GM18499 (cell line): ENCODE measurements at regions not wholly inside any gene's neighbourhood (a gene's known extent, or its start where the extent isn't known, plus 50 kb on each side); places are given as distances from the start of the nearest gene placed in this dataset.
"Not testable (repeated sequence)": the region's sequence is repeated elsewhere in the genome, so short reads cannot be mapped to it uniquely, and the experiment has no call there.

Experiments
- ATAC-seq: cut with Tn5 transposase; IDR thresholded peaks from one replicate; pipeline ENCODE4 v1.9.1; 2021; ENCODE audit warnings: moderate number of reproducible peaks; ENCODE audit not compliant: insufficient read depth, unreplicated experiment

- no peak for ATAC-seq
Measured at GRCh38 chr3:26763723-26764122, 141.2 kb downstream of the LRRC3B start.

DNA sequence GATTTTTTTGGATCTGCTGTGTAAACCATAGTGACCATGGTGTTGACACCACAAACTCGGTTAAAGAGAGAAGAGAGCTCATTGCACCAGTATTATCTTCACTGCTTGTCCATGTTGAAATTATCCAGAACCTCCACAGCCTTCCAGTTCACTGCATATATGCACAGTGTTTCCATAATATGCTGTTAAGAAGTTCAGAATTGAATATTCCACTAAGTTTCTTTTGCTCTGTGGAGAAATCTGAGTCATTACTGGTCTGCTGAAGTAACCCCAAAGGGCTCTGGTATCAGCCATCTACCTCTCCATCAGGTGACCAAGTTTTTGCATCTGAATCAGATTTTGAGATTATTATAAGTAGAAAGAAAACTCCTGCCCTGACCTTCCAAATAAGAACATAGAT, 143.5 kb downstream of the LRRC3B start:
- ATAC-seq: no peak

DNA sequence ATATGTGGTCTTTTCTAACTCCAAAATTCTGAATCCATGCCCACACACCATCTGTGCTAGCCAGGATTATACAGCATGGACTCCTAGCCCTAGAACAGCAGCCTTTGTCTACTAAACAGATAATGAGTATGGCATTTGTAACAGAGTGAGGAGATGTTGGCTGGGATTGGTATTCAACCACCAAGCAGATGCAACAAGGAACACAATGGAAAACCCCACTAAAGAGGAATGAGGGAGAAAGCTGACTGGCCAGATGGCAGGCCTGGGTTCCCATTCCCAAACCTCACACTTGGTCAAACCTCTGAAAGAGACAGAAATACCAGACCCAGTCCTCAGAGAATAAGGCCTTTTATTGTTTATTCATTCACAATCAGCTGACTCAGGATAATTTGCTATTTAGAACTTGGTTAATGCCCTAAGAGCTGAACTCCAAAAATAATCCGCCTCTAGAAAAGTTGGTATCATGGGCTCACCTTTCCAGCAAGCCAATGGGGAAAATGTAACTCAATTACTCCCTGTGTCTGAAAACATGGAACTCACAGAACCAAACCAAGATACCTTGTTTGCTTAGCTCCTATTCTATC, 145.6 kb downstream of the LRRC3B start:
- ATAC-seq: no peak

DNA sequence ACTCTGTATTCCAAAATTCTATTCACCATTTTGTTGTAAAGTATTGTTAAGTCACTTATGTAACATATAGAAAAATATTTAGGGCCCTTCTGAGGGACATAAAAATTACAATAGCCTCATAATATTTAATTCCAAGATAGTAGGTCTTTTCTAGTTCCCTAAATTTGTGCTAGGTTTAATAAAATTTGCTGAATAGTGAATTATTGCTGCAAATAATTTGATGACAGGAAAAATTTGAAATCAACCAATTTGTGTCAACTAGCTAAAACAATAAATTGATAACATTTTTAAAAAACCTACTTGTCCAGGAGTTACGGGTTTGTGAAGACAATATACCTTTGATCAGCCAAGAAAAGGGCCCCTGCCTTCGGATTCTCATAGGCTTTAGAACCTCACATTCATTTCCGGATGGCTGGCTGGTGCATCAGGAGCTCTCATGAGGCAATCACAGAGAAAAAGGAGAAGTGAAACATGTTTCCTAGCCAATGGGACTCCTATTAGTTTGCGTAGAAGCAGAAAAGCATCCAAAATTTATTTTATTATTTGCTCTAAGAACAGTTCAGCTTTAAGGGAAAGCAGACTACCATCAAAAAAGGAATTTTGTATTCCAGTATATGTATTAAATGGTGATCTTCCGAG, 177.2 kb downstream of the LRRC3B start:
- ATAC-seq: no peak

GRCh38 chr3:26807272-26807671, 184.7 kb downstream of the LRRC3B start:
- ATAC-seq: no peak

- no peak for ATAC-seq
Measured at GRCh38 chr3:26825454-26825853, 202.9 kb downstream of the LRRC3B start.

- no peak for ATAC-seq
Measured at GRCh38 chr3:26827169-26827568, 204.6 kb downstream of the LRRC3B start.

DNA sequence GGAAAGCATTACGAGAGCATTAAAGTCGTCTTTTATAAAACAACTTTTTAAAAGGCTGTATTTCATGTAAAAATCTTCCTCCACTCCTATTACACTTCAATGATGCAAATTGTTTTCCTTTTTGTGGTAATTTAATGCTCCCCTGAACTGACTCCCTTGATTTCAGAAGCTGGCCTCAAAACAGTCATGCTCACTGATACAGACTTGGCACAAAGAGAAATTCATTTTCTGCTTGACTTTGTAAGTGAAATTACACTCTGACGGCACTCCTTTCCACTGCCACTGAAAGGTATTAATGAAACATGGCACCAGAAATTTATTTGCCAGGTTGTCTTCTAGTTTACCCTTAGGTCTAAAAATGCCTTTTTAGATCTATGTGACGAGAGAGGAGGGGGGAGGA, 215.5 kb downstream of the LRRC3B start:
- no peak for ATAC-seq

DNA sequence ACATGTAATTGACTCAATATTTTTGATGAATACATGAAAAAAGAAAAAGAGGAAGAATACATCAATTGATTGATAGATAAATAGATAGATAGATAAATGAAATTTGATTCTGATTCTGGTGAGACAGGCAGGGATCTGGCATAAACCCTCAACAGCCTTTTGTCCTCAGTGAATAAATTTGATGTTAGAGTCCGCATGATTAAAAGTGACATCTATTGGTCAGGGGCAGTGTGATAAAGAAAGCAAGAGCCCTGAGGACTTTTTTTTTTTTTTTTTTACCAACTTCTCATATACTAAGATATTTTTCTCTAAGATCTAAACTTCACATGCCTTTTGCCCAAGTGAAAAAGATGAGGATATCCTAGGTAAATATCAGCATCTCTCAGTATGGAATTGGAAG, 216.4 kb downstream of the LRRC3B start:
- ATAC-seq: no peak

DNA sequence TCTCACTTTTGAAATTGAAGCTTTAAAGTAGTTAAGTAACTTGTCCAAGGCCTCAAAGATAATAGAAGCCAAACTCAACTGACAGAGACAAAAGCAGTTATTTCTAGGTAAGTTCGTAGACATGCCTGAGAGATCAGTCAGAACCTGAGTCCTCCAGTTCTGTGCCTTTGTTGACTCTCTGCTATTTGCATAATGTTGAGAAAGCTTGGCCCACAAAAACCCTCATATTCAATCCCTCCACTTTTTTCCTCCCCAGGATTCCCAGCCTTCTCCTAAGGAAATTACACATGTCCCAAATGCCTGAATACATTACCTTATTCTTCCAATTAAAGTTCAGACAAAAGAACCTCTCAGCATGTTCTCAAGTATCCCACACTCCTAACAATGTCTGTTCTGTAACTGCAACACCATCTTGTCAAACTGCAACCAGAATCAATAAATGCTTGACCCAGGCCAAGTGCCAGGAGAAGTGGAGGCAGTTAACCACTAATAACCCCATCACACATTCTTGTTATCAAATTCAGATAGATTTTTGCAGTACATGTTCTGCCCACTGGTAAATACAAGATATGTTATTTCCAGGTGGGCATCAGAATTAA, 217.8 kb downstream of the LRRC3B start:
- no peak for ATAC-seq

DNA sequence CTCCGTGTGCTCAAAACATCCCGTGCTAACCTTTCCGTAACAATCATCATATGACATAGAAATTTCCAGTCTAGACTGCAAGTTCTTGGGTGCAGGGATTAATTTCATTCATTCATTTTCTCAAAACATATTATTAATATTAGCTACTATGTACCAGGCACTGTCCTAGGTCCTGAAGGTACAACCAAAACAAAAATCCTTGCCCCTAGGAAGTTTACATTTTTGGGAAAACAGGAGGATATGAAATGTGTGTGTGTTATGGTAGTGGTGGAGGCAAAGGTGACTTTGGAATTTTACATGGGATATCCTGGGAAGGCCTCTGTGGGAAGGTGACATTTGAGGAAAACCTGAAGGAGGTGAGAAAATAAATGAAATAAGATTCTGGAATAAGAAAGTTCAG, 222.6 kb downstream of the LRRC3B start:
- ATAC-seq: no peak

GRCh38 chr3:26847680-26848079, 225.1 kb downstream of the LRRC3B start:
- no peak for ATAC-seq

DNA sequence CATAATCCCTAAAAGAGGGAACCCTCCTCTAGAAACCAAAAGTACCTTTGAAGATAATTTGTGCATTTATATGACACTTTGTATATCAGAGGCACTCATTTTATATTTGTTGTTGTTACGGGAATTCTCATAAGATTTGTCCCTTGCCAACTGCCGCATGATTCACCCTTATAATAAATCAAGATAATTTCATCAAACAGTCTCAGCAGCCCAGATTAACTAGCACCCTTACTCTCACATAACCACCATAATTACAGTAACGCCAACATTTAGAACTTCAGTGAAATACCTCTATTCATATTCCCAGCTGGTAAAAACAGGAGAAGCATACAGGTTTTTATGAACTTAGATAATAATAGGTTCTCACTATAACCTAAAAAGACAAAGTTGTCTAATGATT, 271.9 kb downstream of the LRRC3B start:
- no peak for ATAC-seq

- no peak for ATAC-seq
Measured at GRCh38 chr3:26915208-26915607, 292.6 kb downstream of the LRRC3B start.

- no peak for ATAC-seq
Measured at GRCh38 chr3:26920646-26921478, 298.3 kb downstream of the LRRC3B start.

DNA sequence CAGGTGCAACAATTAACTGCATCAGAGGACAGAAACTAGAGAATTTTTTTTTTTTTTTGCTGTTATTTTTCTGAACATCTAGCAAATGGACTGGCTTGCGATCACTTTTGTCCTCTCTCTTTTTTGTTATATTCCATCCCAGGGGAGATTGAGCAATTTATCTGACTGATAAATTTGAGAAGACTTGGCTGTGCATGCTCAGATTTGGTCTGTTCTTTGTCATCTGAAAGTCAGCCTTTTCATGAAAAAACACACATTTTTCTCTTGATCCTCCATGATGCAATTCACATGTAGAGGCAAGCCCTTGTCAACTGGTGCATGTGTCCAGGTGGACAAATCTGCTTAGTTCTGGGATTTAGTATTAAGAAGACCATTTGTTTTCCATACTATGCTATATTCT, 309.3 kb downstream of the LRRC3B start:
- ATAC-seq: no peak

- no peak for ATAC-seq
Measured at GRCh38 chr3:26932752-26933151, 310.2 kb downstream of the LRRC3B start.

GRCh38 chr3:26945480-26945879, 322.9 kb downstream of the LRRC3B start:
- not testable (repeated sequence) for ATAC-seq

GRCh38 chr3:26960382-26960781, 337.8 kb downstream of the LRRC3B start:
- ATAC-seq: no peak

- peak; percentile 89 for ATAC-seq
Measured at GRCh38 chr3:26962492-26963360, 340.2 kb downstream of the LRRC3B start.
